SK-N-SH (cell line): ENCODE measurements at regions not wholly inside any gene's neighbourhood (a gene's known extent, or its start where the extent isn't known, plus 50 kb on each side); places are given as distances from the start of the nearest gene placed in this dataset.

Source experiments
- CTCF ChIA-PET: fragments of 300-600, 350-600 bp; formaldehyde crosslinking; extraction: SDS; loops from one replicate; lab custom pipeline; 2021; lab: Yijun Ruan, JAX
- POLR2A ChIA-PET: fragments of 350-600 bp; sonication (Branson Sonifier 250); formaldehyde crosslinking; extraction: SDS; loops from one replicate; lab custom pipeline; 2020; ENCODE audit warnings: antibody characterized with exemption, inconsistent platforms; lab: Yijun Ruan, JAX
- DNase-seq: peaks from one replicate; pipeline ENCODE4 v3.0.0; 2012
- H2AFZ ChIP-seq: fragments of 200-600 bp; sonication (generic); 2 replicates; pipeline ENCODE4 v1.8.1; 2016; ENCODE audit warnings: antibody characterized with exemption, mild to moderate bottlenecking, low read depth
- H3F3A ChIP-seq: fragments of 200-600 bp; sonication (generic); replicated peaks from 2 replicates; pipeline ENCODE3; 2016; ENCODE audit warnings: antibody characterized with exemption, mild to moderate bottlenecking; ENCODE audit not compliant: insufficient read depth
- H3K27ac ChIP-seq, 2 experiments: fragments of 200-500 bp in 1 of 2; fragments of 200-600 bp in 1 of 2; sonication (Bioruptor generic) in 1 of 2; sonication (generic), shearing (Covaris generic) in 1 of 2; 2 replicates each; pipeline versions ENCODE4 v1.5.1 to v1.6.1; 2014 to 2016; ENCODE audit warnings: low read depth in 2 of 2, inconsistent platforms in 1 of 2, low read length in 1 of 2, mild to moderate bottlenecking in 1 of 2, mixed read lengths in 1 of 2
- H3K27me3 ChIP-seq: fragments of 200-600 bp; sonication (generic), shearing (Covaris generic); 2 replicates; pipeline ENCODE4 v1.6.1; 2016; ENCODE audit warnings: mixed run types; ENCODE audit not compliant: insufficient read depth
- H3K36me3 ChIP-seq, 2 experiments: fragments of 200-500 bp in 1 of 2; fragments of 200-600 bp in 1 of 2; sonication (Bioruptor generic) in 1 of 2; sonication (generic) in 1 of 2; replicated peaks in 1 of 2; 2 replicates each; pipeline versions ENCODE3 to v1.5.1; 2014 to 2016; ENCODE audit warnings: low read length in 1 of 2, mild to moderate bottlenecking in 1 of 2; ENCODE audit not compliant: insufficient read depth in 2 of 2, control insufficient read depth in 1 of 2
- H3K4me1 ChIP-seq, 2 experiments: fragments of 200-500 bp in 1 of 2; fragments of 200-600 bp in 1 of 2; sonication (Bioruptor generic) in 1 of 2; sonication (generic), shearing (Covaris generic) in 1 of 2; 2 replicates each; pipeline versions ENCODE4 v1.5.1 to v1.6.1; 2014 to 2016; ENCODE audit warnings: low read depth in 1 of 2, low read length in 1 of 2, mixed run types in 1 of 2; ENCODE audit not compliant: insufficient read depth in 2 of 2, control insufficient read depth in 1 of 2
- H3K4me2 ChIP-seq: fragments of 200-600 bp; sonication (generic), shearing (Covaris generic); 2 replicates; pipeline ENCODE4 v1.6.1; 2017; ENCODE audit warnings: mixed run types
- H3K4me3 ChIP-seq, 2 experiments: fragments of 200-500 bp in 1 of 2; fragments of 200-600 bp in 1 of 2; sonication (Bioruptor generic) in 1 of 2; sonication (generic), shearing (Covaris generic) in 1 of 2; 2 replicates each; pipeline versions ENCODE4 v1.5.1 to v1.8.1; 2014 to 2016; ENCODE audit warnings: low read depth in 2 of 2, inconsistent platforms in 1 of 2, low read length in 1 of 2, mild to moderate bottlenecking in 1 of 2, mixed read lengths in 1 of 2, moderate library complexity in 1 of 2
- H3K79me2 ChIP-seq: fragments of 200-600 bp; sonication (generic); 2 replicates; pipeline ENCODE4 v1.8.1; 2017; ENCODE audit warnings: mild to moderate bottlenecking; ENCODE audit not compliant: insufficient read depth
- H3K9ac ChIP-seq: fragments of 200-600 bp; sonication (generic); 2 replicates; pipeline ENCODE4 v1.6.1; 2017; ENCODE audit warnings: mixed run types
- H3K9me2 ChIP-seq: fragments of 200-600 bp; sonication (generic); 2 replicates; pipeline ENCODE4 v1.6.1; 2017; ENCODE audit warnings: mixed run types
- H3K9me3 ChIP-seq: fragments of 200-600 bp; sonication (generic); 2 replicates; pipeline ENCODE4 v1.6.1; 2017; ENCODE audit warnings: mixed run types, mild to moderate bottlenecking, moderate library complexity
- H4K20me1 ChIP-seq: fragments of 200-600 bp; sonication (generic); 2 replicates; pipeline ENCODE4 v1.6.1; 2017; ENCODE audit warnings: mild to moderate bottlenecking, mixed run types; ENCODE audit not compliant: insufficient read depth
- CTCF ChIP-seq: fragments of 200-600 bp; sonication (generic); IDR thresholded peaks from 2 replicates; pipeline ENCODE4 v1.6.1; 2017; ENCODE audit warnings: antibody characterized with exemption, mild to moderate bottlenecking, moderate library complexity
- EZH2phosphoT487 ChIP-seq: fragments of 200-600 bp; sonication (generic); IDR thresholded peaks from 2 replicates; pipeline ENCODE4 v1.6.1; 2017; ENCODE audit warnings: low read depth, mixed run types, mild to moderate bottlenecking, antibody characterized with exemption, moderate library complexity, borderline replicate concordance
- FOXJ3 ChIP-seq: sonication (generic); formaldehyde crosslinking; IDR thresholded peaks from 2 replicates; pipeline ENCODE4 v1.5.1; 2020; ENCODE audit warnings: mild to moderate bottlenecking, missing genetic modification reagents
- FOXM1 ChIP-seq: IDR thresholded peaks from 2 replicates; pipeline ENCODE4 v1.4.0; 2012; ENCODE audit warnings: low read depth, mild to moderate bottlenecking
- GABPA ChIP-seq: IDR thresholded peaks from 2 replicates; pipeline ENCODE4 v1.4.0; 2012; ENCODE audit warnings: low read depth, mild to moderate bottlenecking
- GATA2 ChIP-seq: sonication (generic); formaldehyde crosslinking; IDR thresholded peaks from 2 replicates; pipeline ENCODE4 v1.5.0; 2020; ENCODE audit warnings: mild to moderate bottlenecking, missing genetic modification reagents
- IRF3 ChIP-seq: fragments of 150-350 bp; IDR thresholded peaks from 2 replicates; pipeline ENCODE4 v1.6.1; 2016; ENCODE audit warnings: mild to moderate bottlenecking, low read depth, low read length
- MAX ChIP-seq: IDR thresholded peaks from 2 replicates; pipeline ENCODE4 v1.4.0; 2012; ENCODE audit warnings: low read depth
- NFIC ChIP-seq: IDR thresholded peaks from 2 replicates; pipeline ENCODE4 v1.4.0; 2012; ENCODE audit warnings: borderline replicate concordance
- NRF1 ChIP-seq: IDR thresholded peaks from 2 replicates; pipeline ENCODE4 v1.6.1; 2012; ENCODE audit warnings: low read depth, mild to moderate bottlenecking, low read length
- RFX5 ChIP-seq: IDR thresholded peaks from 2 replicates; pipeline ENCODE4 v1.6.1; 2012; ENCODE audit warnings: mild to moderate bottlenecking, improper control_type of control experiment, low read length
- SIN3A ChIP-seq: IDR thresholded peaks from 2 replicates; pipeline ENCODE4 v1.6.1; 2012; ENCODE audit warnings: low read depth, mild to moderate bottlenecking, low read length, moderate library complexity, borderline replicate concordance
- SMC3 ChIP-seq: IDR thresholded peaks from 2 replicates; pipeline ENCODE4 v1.6.1; 2012; ENCODE audit warnings: low read depth, low read length, improper control_type of control experiment
- USF2 ChIP-seq: fragments of 150-350 bp; IDR thresholded peaks from 2 replicates; pipeline ENCODE4 v1.6.1; 2017; ENCODE audit warnings: antibody characterized with exemption, low read length, low read depth, borderline replicate concordance
- WGBS: methylation state at CpG from one replicate; pipeline ENCODE4 v1.1.6; 2017; ENCODE audit warnings: low lambda C conversion rate; 5-methylcytosine and 5-hydroxymethylcytosine counted together
- TF ChIP-seq, protein P1 (sequence below): IDR thresholded peaks from 2 replicates; pipeline ENCODE4; 2012

DNA sequence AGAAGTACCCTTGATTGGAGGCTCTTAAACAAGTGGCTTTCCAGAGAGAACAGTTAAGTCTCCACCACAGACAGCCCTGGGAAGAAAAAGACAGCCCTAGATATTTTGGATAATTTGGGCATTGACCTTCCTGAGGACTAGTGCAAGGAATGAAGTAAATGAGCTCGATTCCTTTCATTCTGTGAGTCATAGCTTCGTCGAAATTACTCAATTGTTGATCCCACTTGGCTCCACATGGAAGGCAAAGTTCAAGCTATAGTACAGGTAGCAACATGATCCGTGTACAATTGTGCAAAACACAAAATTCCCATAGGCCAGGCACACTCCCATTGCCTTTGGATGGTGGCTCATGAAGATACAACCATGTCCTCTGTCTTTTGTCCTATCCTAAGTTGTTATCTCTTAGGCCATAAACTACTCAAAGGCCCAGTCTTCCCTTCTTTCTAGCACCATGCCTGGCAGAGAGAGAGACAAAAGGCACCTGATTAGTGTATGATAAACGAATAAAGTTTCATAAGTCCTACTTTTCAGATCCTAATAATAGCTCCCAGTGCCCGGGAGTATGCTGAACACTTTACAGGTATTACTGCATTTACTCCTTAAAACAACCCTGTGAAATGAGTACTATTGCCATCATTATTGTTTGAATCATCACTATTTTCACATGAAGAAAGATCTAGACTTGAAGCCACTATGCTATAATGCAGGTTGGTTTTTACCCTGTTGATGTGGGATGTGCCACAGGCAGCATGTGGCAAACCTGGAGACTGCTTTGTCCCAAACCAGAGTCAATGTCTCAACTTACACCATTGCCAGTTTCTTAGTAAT, 116.7 kb upstream of the RANBP3L start:
- 3% methylated on average over 6 of the region's 6 CpGs for WGBS
- Histone ChIP-seq H3K27ac (no peak overlapping the region), H3F3A (no peaks in the 10 kb centered on the region), H3K4me3 (no peak overlapping the region), H3K4me1 (no peaks in the 10 kb centered on the region), H3K79me2 (no peaks in the 10 kb centered on the region), H3K27me3 (peaks cover 53% of the 10 kb centered on the region; the same call in 1 of the 2 replicates), H3K9ac (no peak overlapping the region), H4K20me1 (no peaks in the 10 kb centered on the region), H3K36me3 (no peaks in the 10 kb centered on the region), H3K9me3 (no peaks in the 10 kb centered on the region), H3K9me2 (no peaks in the 10 kb centered on the region), H3K4me2 (no peak overlapping the region), H2AFZ (no peak overlapping the region)
- no peak for DNase-seq
- ChIA-PET CTCF (interaction anchor here (1.0 to 5.6 kb wide), 3 partner anchors 89 to 275 kb away, joined by 3 to 123 read pairs (median 5); no protein-coding TSS in a partner anchor), POLR2A (no interaction called here)
- TF ChIP-seq CTCF (no peak), NRF1 (no peak), RFX5 (no peak), IRF3 (no peak), SMC3 (no peak), USF2 (no peak), GABPA (no peak), MAX (no peak), EZH2phosphoT487 (no peak), SIN3A (no peak), GATA2 (no peak), FOXJ3 (no peak), NFIC (no peak), FOXM1 (no peak)
- TF ChIP-seq, protein P1, sequence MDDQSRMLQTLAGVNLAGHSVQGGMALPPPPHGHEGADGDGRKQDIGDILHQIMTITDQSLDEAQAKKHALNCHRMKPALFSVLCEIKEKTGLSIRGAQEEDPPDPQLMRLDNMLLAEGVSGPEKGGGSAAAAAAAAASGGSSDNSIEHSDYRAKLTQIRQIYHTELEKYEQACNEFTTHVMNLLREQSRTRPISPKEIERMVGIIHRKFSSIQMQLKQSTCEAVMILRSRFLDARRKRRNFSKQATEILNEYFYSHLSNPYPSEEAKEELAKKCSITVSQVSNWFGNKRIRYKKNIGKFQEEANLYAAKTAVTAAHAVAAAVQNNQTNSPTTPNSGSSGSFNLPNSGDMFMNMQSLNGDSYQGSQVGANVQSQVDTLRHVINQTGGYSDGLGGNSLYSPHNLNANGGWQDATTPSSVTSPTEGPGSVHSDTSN: no peak
